ENCODE measurements at regions not wholly inside any gene's neighbourhood (a gene's known extent, or its start where the extent isn't known, plus 50 kb on each side); places are given as distances from the start of the nearest gene placed in this dataset.

GRCh38 chr11:130765951-130766649 lies 150.2 kb downstream of the SNX19 start:
- 69 to 77% methylated on average over 5 of the region's 5 CpGs for WGBS, 2 donors
- Histone ChIP-seq H3K9me3 (peaks cover 0 to 9% (median 0%) of the 10 kb centered on the region in 11 donors), H3K4me1 (peaks cover 0 to 10% (median 0%) of the 10 kb centered on the region in 9 donors), H3K27ac (no peak overlapping the region), H3K27me3 (no peaks in the 10 kb centered on the region), H3K4me3 (no peak overlapping the region), H3K36me3 (no peaks in the 10 kb centered on the region)
- intact Hi-C loops (cut with DNase I), result no loop called here
- no peak for DNase-seq
- no peak for ATAC-seq
- no peak for TF ChIP-seq CTCF (IDR thresholded peaks at IDR 0.05)

- no peak for TF ChIP-seq CTCF (IDR thresholded peaks at IDR 0.05)
- H3K27ac ChIP-seq, result no peak overlapping the region
- WGBS, 2 donors, result 78 to 84% methylated on average over 3 of the region's 3 CpGs
These were observed 149.4 kb downstream of the SNX19 start for GRCh38 chr11:130766650-130767565.

GRCh38 chr11:130769782-130770535 lies 146.3 kb downstream of the SNX19 start:
- no peaks in the 10 kb centered on the region for H3K36me3 ChIP-seq
- peaks cover 0 to 9% (median 0%) of the 10 kb centered on the region in 11 donors for H3K9me3 ChIP-seq
- H3K27ac ChIP-seq, result no peak overlapping the region
- no peaks in the 10 kb centered on the region for H3K27me3 ChIP-seq
- WGBS, 2 donors, result 92 to 95% methylated on average over 8 of the region's 8 CpGs
- ATAC-seq, result no peak
- no peak overlapping the region for H3K4me3 ChIP-seq
- DNase-seq, result no peak
- intact Hi-C loops (cut with DNase I), result no loop called here
- no peak for TF ChIP-seq CTCF (IDR thresholded peaks at IDR 0.05)
- H3K4me1 ChIP-seq, result peaks cover 3 to 39% (median 20%) of the 10 kb centered on the region in 9 donors

More at GRCh38 chr11:130766650-130767565, 149.4 kb downstream of the SNX19 start:
- Histone ChIP-seq H3K4me3 (no peak overlapping the region), H3K27me3 (no peaks in the 10 kb centered on the region), H3K4me1 (peaks cover 0 to 18% (median 0%) of the 10 kb centered on the region in 9 donors), H3K9me3 (peaks cover 0 to 9% (median 0%) of the 10 kb centered on the region in 11 donors), H3K36me3 (no peaks in the 10 kb centered on the region)
- ATAC-seq (no peak), DNase-seq (no peak)
- intact Hi-C loops (cut with DNase I), result no loop called here

- Histone ChIP-seq H3K4me3 (no peak overlapping the region), H3K9me3 (peaks cover 0 to 9% (median 0%) of the 10 kb centered on the region in 11 donors), H3K27ac (no peak overlapping the region), H3K27me3 (no peaks in the 10 kb centered on the region), H3K4me1 (peaks cover 5 to 45% (median 24%) of the 10 kb centered on the region in 9 donors), H3K36me3 (no peaks in the 10 kb centered on the region)
- 63 to 69% methylated on average over 7 of the region's 7 CpGs for WGBS, 2 donors
- intact Hi-C loops (cut with DNase I), result no loop called here
- DNase-seq (no peak), ATAC-seq (peak in 1 of 8 donors; percentile 55)
- no peak for TF ChIP-seq CTCF (IDR thresholded peaks at IDR 0.05)
These were observed 144.6 kb downstream of the SNX19 start for GRCh38 chr11:130771708-130772107.

Data from heart right ventricle (tissue), 16 donors.